Astrocyte (in vitro differentiated cells and primary cell): ENCODE measurements at regions not wholly inside any gene's neighbourhood (a gene's known extent, or its start where the extent isn't known, plus 50 kb on each side); places are given as distances from the start of the nearest gene placed in this dataset.
A peak's percentile ranks its signal among the peaks of the same experiment; 100 is the strongest.

Source experiments
- DNase-seq: peaks from one replicate; pipeline ENCODE4 v3.0.0-alpha.2; 2010; ENCODE audit warnings: low read depth
- FAIRE-seq: peaks from 2 replicates; lab custom pipeline; 2011; peaks lifted over from hg19 to GRCh38; lab: Jason Lieb, UNC
- H2AFZ ChIP-seq: 2 replicates; pipeline ENCODE4 v1.6.0; 2012; ENCODE audit warnings: low read depth, low read length, inconsistent platforms
- H3K27ac ChIP-seq: 2 replicates; pipeline ENCODE4 v1.5.1; 2011; ENCODE audit warnings: low read depth, low read length, inconsistent platforms
- H3K27me3 ChIP-seq: 2 replicates; pipeline ENCODE4 v1.6.0; 2011; ENCODE audit warnings: low read length, inconsistent platforms; ENCODE audit not compliant: insufficient read depth
- H3K36me3 ChIP-seq: 2 replicates; pipeline ENCODE4 v1.5.1; 2011; ENCODE audit warnings: low read length, inconsistent platforms; ENCODE audit not compliant: insufficient read depth
- H3K4me1 ChIP-seq: 2 replicates; pipeline ENCODE4 v1.5.1; 2011; ENCODE audit warnings: low read length, inconsistent platforms; ENCODE audit not compliant: insufficient read depth
- H3K4me2 ChIP-seq: 2 replicates; pipeline ENCODE4 v1.6.0; 2012; ENCODE audit warnings: low read length, inconsistent platforms
- H3K4me3 ChIP-seq: 2 replicates; pipeline ENCODE4 v1.5.1; 2011; ENCODE audit warnings: low read depth, mild to moderate bottlenecking, low read length, inconsistent platforms; ENCODE audit not compliant: insufficient read depth
- H3K79me2 ChIP-seq: 2 replicates; pipeline ENCODE4 v1.6.0; 2012; ENCODE audit warnings: mild to moderate bottlenecking, low read length, inconsistent platforms; ENCODE audit not compliant: insufficient read depth
- H3K9ac ChIP-seq: 2 replicates; pipeline ENCODE4 v1.6.0; 2012; ENCODE audit warnings: mild to moderate bottlenecking, low read length, inconsistent platforms
- H3K9me3 ChIP-seq: 2 replicates; pipeline ENCODE4 v1.5.1; 2012; ENCODE audit warnings: low read depth, mild to moderate bottlenecking, low read length, inconsistent platforms; ENCODE audit not compliant: insufficient read depth
- H4K20me1 ChIP-seq: 2 replicates; pipeline ENCODE4 v1.6.0; 2012; ENCODE audit warnings: low read length, inconsistent platforms; ENCODE audit not compliant: insufficient read depth
- H3K27ac Mint-ChIP-seq: one replicate; pipeline ENCODE4 v1.8.0; 2021; ENCODE audit warnings: mild to moderate bottlenecking, mixed read lengths; ENCODE audit not compliant: unreplicated experiment
- H3K27me3 Mint-ChIP-seq: one replicate; pipeline ENCODE4 v1.8.0; 2021; ENCODE audit warnings: low read depth, mixed read lengths; ENCODE audit not compliant: unreplicated experiment
- H3K36me3 Mint-ChIP-seq: one replicate; pipeline ENCODE4 v1.8.0; 2021; ENCODE audit warnings: low read depth, mixed read lengths; ENCODE audit not compliant: unreplicated experiment
- H3K4me1 Mint-ChIP-seq: one replicate; pipeline ENCODE4 v1.8.0; 2021; ENCODE audit warnings: low read depth, mixed read lengths; ENCODE audit not compliant: unreplicated experiment
- H3K4me3 Mint-ChIP-seq: one replicate; pipeline ENCODE4 v1.8.0; 2021; ENCODE audit warnings: mild to moderate bottlenecking, moderate library complexity, mixed read lengths; ENCODE audit not compliant: unreplicated experiment
- H3K9me3 Mint-ChIP-seq: one replicate; pipeline ENCODE4 v1.8.0; 2021; ENCODE audit warnings: mild to moderate bottlenecking, mixed read lengths; ENCODE audit not compliant: unreplicated experiment
- CTCF ChIP-seq: IDR thresholded peaks from 2 replicates; pipeline ENCODE4 v1.5.1; 2011; ENCODE audit warnings: low read depth, mild to moderate bottlenecking, inconsistent platforms, low read length, moderate library complexity; ENCODE audit not compliant: insufficient read depth
- EZH2 ChIP-seq: IDR thresholded peaks from 2 replicates; pipeline ENCODE4 v1.6.1; 2012; ENCODE audit warnings: mild to moderate bottlenecking, low read length, inconsistent platforms; ENCODE audit not compliant: insufficient read depth

DNA sequence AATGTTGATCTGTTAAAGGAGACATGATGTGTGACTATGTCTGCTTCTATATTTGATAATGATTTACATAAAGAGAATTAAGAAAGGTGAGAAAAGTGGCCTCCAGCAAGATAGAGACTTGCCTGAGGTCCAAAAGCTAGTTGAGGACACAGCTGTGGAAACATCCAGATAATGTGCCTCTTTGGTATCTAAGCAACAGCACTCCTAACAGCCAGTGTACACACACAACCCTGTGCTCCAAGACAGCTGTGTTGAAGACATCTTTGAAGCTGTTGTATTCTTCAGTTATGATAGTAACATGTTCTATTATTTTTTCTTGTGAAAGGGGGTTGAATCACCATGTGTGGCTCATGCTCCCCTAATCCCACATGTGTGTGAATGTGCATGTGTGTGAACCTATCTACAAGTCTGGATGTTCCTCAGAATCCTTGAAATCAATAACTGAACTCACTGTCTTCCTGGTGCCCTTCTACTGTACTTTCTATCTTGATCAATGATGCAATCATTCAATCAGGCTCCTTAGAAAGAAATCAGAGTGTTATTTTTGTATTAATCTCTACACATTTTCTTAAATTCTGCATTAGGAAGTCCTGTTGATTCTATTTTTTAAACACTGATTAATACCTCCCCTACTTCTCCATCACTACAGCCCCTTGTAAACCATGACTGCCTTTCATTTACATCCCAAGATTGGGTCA lies 116.7 kb upstream of the SSTR4 start:
- Histone ChIP-seq H3K9me3 (peaks cover 3% of the 10 kb centered on the region), H3K27me3 (peaks cover 6% of the 10 kb centered on the region), H2AFZ (no peak overlapping the region), H3K36me3 (no peaks in the 10 kb centered on the region), H3K79me2 (no peaks in the 10 kb centered on the region), H3K4me1 (peaks cover 3% of the 10 kb centered on the region), H3K9ac (no peak overlapping the region), H3K27ac (no peak overlapping the region), H3K4me3 (no peak overlapping the region), H3K4me2 (no peak overlapping the region), H4K20me1 (no peaks in the 10 kb centered on the region)
- DNase-seq (no peak), FAIRE-seq (no peak)
- Mint-ChIP-seq H3K4me3 (no peak overlapping the region), H3K27me3 (peaks cover 3% of the 10 kb centered on the region), H3K27ac (no peak overlapping the region), H3K4me1 (peaks cover 28% of the 10 kb centered on the region), H3K36me3 (no peaks in the 10 kb centered on the region), H3K9me3 (peaks cover 1% of the 10 kb centered on the region)
- TF ChIP-seq EZH2 (no peak), CTCF (no peak)

GRCh38 chr20:22920898-22921297 lies 114.2 kb upstream of the SSTR4 start:
- H3K9me3 Mint-ChIP-seq = peaks cover 1% of the 10 kb centered on the region
- Histone ChIP-seq H4K20me1 (no peaks in the 10 kb centered on the region), H3K36me3 (no peaks in the 10 kb centered on the region), H2AFZ (no peak overlapping the region), H3K9me3 (peaks cover 3% of the 10 kb centered on the region), H3K4me1 (peaks cover 3% of the 10 kb centered on the region), H3K9ac (no peak overlapping the region), H3K79me2 (no peaks in the 10 kb centered on the region), H3K27ac (no peak overlapping the region), H3K4me2 (no peak overlapping the region), H3K27me3 (peaks cover 6% of the 10 kb centered on the region), H3K4me3 (no peak overlapping the region)
- H3K27me3 Mint-ChIP-seq = peaks cover 3% of the 10 kb centered on the region
- no peaks in the 10 kb centered on the region for H3K36me3 Mint-ChIP-seq
- FAIRE-seq (no peak), DNase-seq (no peak)
- H3K27ac Mint-ChIP-seq = peak overlapping the region; percentile 95
- peaks cover 44% of the 10 kb centered on the region for H3K4me1 Mint-ChIP-seq
- TF ChIP-seq CTCF (no peak), EZH2 (no peak)
- no peak overlapping the region for H3K4me3 Mint-ChIP-seq

DNA sequence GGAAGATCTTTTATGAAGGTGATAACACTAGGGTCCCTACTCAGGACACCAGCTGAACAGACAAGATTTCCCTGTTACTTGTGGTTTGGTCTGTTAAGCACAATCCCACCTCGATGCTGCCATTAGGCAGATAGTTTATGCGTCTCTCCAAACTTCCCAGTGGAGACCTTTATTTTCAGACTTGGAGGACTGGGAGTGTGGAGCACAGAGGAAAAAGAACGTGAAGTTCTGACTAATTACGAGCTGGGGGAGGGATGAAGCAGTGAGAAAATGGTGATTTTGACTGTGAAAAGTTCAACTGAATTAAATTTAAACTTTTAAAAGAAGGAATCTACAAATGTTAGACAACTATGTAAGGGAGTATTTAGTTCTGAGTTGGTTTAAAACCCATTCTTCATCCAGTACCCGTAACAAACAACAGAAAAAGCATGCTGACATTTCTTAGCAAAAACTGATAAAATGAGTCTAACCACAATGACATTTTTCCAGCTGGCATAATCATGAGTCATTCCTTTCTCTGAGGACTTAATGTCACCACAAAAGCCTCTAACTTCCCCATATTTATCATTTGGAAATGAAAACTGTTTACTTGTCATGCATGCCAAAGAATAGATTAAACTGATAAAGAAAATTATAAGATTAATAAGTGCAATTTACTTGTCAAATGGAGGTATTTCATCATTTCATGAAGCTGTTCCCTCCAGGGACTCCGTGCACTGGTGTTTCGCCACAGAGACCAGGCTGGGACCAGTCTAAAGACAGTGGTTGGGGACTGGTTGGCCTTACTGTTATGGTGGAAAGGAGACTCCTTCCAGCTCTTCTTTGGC lies 113.3 kb upstream of the SSTR4 start:
- TF ChIP-seq CTCF (no peak), EZH2 (no peak)
- H3K9me3 ChIP-seq = peaks cover 3% of the 10 kb centered on the region
- H3K4me3 ChIP-seq = no peak overlapping the region
- H3K27me3 ChIP-seq = peaks cover 6% of the 10 kb centered on the region
- no peak overlapping the region for H2AFZ ChIP-seq
- Mint-ChIP-seq H3K36me3 (no peaks in the 10 kb centered on the region), H3K4me3 (no peak overlapping the region), H3K9me3 (peaks cover 1% of the 10 kb centered on the region), H3K27me3 (peaks cover 3% of the 10 kb centered on the region), H3K4me1 (peaks cover 40% of the 10 kb centered on the region), H3K27ac (peak overlapping the region; percentile 95)
- FAIRE-seq = peak; percentile 37
- H3K9ac ChIP-seq = no peak overlapping the region
- peak; percentile 54 for DNase-seq
- H3K27ac ChIP-seq = no peak overlapping the region
- H3K4me2 ChIP-seq = no peak overlapping the region
- no peaks in the 10 kb centered on the region for H3K36me3 ChIP-seq
- no peaks in the 10 kb centered on the region for H3K79me2 ChIP-seq
- peaks cover 3% of the 10 kb centered on the region for H3K4me1 ChIP-seq
- H4K20me1 ChIP-seq = no peaks in the 10 kb centered on the region
